BLaER1 (cell line): ENCODE measurements at regions not wholly inside any gene's neighbourhood (a gene's known extent, or its start where the extent isn't known, plus 50 kb on each side); places are given as distances from the start of the nearest gene placed in this dataset.

Source experiments
- H3K27ac ChIP-seq: shearing (Covaris generic); formaldehyde crosslinking; 2 replicates; pipeline ENCODE4 v1.8.1; 2022
- H3K27me3 ChIP-seq: shearing (Covaris generic); formaldehyde crosslinking; 2 replicates; pipeline ENCODE4 v1.8.1; 2022
- H3K36me3 ChIP-seq: shearing (Covaris generic); formaldehyde crosslinking; 2 replicates; pipeline ENCODE4 v1.8.1; 2022
- H3K4me1 ChIP-seq: shearing (Covaris generic); formaldehyde crosslinking; 2 replicates; pipeline ENCODE4 v1.8.1; 2022
- H3K4me2 ChIP-seq: shearing (Covaris generic); formaldehyde crosslinking; 2 replicates; pipeline ENCODE4 v1.8.1; 2022
- H3K4me3 ChIP-seq: shearing (Covaris generic); formaldehyde crosslinking; 2 replicates; pipeline ENCODE4 v1.8.1; 2022
- H3K9ac ChIP-seq: shearing (Covaris generic); formaldehyde crosslinking; 2 replicates; pipeline ENCODE4 v1.8.1; 2022
- H3K9me3 ChIP-seq: shearing (Covaris generic); formaldehyde crosslinking; 2 replicates; pipeline ENCODE4 v1.8.1; 2022
- H4K20me1 ChIP-seq: shearing (Covaris generic); formaldehyde crosslinking; 2 replicates; pipeline ENCODE4 v1.8.1; 2022
- Cebpa-rat ChIP-seq: shearing (Covaris generic); IDR thresholded peaks from 2 replicates; pipeline ENCODE4 v1.8.1; 2022

DNA sequence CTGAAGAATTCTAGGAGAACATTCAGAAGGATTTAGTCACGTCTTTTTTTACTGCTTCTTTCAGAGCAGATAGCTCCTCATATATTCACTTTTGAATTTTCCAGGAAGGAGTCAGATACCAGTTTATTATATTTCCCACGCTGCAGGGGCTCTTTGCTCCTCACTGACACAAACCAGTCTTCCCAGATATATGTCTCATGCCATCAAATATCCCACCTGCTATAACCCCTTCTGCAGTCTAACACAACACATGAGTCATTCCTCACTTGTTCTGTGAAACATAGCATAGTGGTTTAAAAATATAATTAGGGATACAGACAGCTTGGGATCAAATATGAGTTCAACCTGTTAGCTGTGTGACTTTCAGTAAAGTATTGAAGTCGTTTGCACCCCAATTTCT lies 251.7 kb upstream of the DPYD start:
- Histone ChIP-seq H3K9me3 (no peaks in the 10 kb centered on the region), H3K36me3 (no peaks in the 10 kb centered on the region), H4K20me1 (no peaks in the 10 kb centered on the region), H3K9ac (no peak overlapping the region), H3K27ac (no peak overlapping the region), H3K27me3 (no peaks in the 10 kb centered on the region), H3K4me2 (no peak overlapping the region), H3K4me3 (no peak overlapping the region), H3K4me1 (peaks cover 9% of the 10 kb centered on the region)
- TF ChIP-seq Cebpa-rat, result no peak

DNA sequence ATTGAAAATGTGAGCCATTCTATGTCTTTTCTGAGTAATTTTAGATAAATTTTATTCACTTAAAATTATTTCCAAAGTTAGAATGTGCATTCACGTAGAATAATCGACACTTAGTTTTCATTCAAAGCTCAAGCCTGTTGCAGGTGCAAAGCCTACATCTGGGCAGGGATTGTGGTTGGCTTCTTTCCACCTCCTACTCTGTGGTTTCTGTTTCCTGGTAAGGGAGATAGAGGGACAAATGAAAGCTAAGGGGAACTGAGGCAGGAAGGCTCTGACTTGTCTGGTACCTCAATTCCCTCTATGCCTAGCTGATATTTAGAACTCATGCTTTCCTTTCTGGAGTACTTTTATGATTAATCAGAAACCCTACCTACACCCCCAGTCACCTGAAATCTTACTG lies 251.2 kb upstream of the DPYD start:
- H3K36me3 ChIP-seq, result no peaks in the 10 kb centered on the region
- TF ChIP-seq Cebpa-rat, result no peak
- no peak overlapping the region for H3K27ac ChIP-seq
- H3K27me3 ChIP-seq, result no peaks in the 10 kb centered on the region
- peak overlapping the region; percentile 50 for H3K4me2 ChIP-seq
- H3K4me1 ChIP-seq, result peaks cover 9% of the 10 kb centered on the region
- no peak overlapping the region for H3K4me3 ChIP-seq
- H3K9ac ChIP-seq, result no peak overlapping the region
- H3K9me3 ChIP-seq, result no peaks in the 10 kb centered on the region
- H4K20me1 ChIP-seq, result no peaks in the 10 kb centered on the region

DNA sequence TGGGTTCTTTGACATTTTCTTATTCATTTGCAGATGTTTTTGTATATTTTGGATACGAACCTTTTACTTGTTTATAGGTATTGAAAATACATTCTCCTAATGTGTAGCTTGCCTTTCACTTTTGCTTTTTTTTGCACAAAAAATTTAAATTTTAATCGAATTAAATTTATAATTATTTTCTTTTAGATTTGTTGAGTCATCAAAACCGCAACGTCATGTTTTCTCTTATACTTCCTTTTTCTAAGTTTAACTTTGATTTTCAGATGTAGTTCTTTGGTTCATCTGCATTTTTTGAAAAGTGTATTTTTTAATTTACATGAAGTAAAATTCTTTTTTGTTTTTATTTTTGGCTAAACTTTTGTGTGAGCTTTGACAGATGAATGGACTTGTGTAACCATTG lies 243.7 kb upstream of the DPYD start:
- Histone ChIP-seq H3K9me3 (no peaks in the 10 kb centered on the region), H3K4me1 (no peaks in the 10 kb centered on the region), H3K36me3 (no peaks in the 10 kb centered on the region), H3K4me2 (no peak overlapping the region), H4K20me1 (no peaks in the 10 kb centered on the region), H3K4me3 (no peak overlapping the region), H3K9ac (no peak overlapping the region), H3K27me3 (no peaks in the 10 kb centered on the region), H3K27ac (no peak overlapping the region)
- no peak for TF ChIP-seq Cebpa-rat

DNA sequence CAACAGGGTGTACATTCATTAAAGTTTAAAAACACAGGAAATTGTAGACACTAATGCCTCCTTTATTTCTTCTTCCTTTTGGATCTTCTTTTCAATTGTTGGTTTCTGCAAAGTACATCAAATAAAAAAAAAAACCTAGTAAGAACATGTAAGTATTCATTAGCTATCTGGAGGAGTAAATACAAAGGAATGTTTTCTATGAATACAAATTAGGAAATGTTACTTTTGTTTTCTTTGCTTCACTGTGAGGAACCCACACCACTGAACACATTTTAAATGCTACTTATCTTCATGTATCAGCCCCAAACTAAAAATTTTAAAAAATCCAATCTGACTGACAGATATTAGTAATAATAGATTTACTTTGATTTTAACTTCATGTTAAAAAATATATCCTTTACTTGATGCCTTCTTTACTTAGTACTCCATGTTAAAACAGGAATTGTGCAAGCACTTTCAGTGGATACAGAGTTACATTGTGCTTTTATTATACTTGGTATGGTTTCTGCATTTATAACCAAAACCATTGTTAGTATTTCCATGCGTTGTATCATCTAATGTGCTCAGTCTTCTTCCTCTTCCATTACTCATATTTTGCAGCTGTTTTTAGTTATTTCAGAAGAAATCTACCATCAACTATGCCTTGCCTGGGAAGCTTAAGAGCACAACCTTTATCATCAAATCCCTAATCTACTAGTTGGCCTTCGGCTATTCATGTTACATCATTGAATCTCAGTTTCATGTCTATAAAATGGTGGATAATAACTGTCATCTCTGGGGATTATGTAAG lies 236.9 kb upstream of the DPYD start:
- Histone ChIP-seq H3K4me3 (no peak overlapping the region), H3K9ac (no peak overlapping the region), H3K27me3 (no peaks in the 10 kb centered on the region), H3K9me3 (no peaks in the 10 kb centered on the region), H3K4me2 (no peak overlapping the region), H3K4me1 (no peaks in the 10 kb centered on the region), H3K36me3 (no peaks in the 10 kb centered on the region), H3K27ac (no peak overlapping the region), H4K20me1 (no peaks in the 10 kb centered on the region)
- TF ChIP-seq Cebpa-rat, result no peak

DNA sequence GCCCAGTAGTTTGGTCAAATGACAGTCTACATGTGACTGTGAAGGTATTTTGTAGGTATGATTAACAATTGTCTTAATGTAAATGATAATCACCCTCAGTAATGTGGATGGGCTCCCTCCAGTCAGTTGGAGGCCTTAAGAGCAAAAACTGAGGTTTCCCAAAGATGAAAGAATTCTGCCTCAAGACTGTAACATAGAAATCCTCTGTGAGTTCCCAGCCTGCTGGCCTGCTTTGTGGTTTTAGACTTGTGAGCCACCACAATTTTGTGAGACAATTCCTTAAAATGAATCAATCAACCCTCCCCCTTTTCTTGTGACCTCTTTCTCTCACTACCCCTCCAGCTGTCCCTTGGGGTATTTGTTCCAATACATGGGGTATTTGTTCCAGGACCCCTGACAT lies 226.4 kb upstream of the DPYD start:
- no peak overlapping the region for H3K9ac ChIP-seq
- no peak overlapping the region for H3K4me3 ChIP-seq
- no peak overlapping the region for H3K27ac ChIP-seq
- no peak for TF ChIP-seq Cebpa-rat
- H3K4me1 ChIP-seq, result no peaks in the 10 kb centered on the region
- no peaks in the 10 kb centered on the region for H3K27me3 ChIP-seq
- H3K36me3 ChIP-seq, result no peaks in the 10 kb centered on the region
- no peaks in the 10 kb centered on the region for H4K20me1 ChIP-seq
- no peaks in the 10 kb centered on the region for H3K9me3 ChIP-seq
- no peak overlapping the region for H3K4me2 ChIP-seq

DNA sequence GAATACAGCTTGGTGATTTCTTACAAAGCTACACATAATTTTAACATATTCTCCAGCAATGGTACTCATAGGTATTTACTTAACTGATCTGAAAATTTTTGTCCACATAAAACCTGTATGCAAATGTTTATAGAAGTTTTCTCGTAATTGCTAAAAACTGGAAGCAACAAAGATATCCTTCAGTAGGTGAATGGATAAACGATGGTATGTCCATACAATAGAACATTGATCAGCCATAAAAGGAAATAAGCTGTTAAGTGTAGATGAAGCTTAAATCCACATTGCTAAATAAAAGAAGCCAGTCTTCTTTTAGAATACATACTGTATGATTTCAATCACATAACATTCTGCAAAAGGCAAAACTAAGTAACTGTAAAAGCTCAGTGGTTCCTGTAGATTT lies 224.8 kb upstream of the DPYD start:
- H3K27me3 ChIP-seq, result no peaks in the 10 kb centered on the region

DNA sequence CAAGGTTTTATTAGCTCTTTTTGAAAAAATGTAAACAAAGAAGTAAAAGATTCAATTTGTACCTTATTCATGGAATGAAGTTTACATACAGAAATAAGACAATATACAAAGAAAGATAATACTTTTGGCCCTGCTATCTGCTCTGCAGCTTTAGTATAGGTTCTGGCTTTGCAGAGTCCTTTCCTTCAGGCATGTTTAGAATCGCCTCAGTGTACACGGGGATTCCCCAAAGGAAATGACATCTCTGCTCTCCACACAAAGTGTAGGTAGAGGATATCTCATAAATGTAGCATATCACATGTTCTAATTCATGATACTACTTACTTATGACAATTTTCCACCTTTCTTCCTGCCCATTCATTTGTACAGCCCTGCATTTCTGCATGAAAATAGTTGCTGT lies 222.6 kb upstream of the DPYD start:
- no peak overlapping the region for H3K9ac ChIP-seq
- H3K36me3 ChIP-seq, result no peaks in the 10 kb centered on the region
- no peaks in the 10 kb centered on the region for H3K4me1 ChIP-seq
- H3K27me3 ChIP-seq, result no peaks in the 10 kb centered on the region
- TF ChIP-seq Cebpa-rat, result no peak
- no peaks in the 10 kb centered on the region for H4K20me1 ChIP-seq
- no peak overlapping the region for H3K4me3 ChIP-seq
- H3K4me2 ChIP-seq, result no peak overlapping the region
- no peak overlapping the region for H3K27ac ChIP-seq
- no peaks in the 10 kb centered on the region for H3K9me3 ChIP-seq

More for the DNA sequence above, 224.8 kb upstream of the DPYD start:
- no peaks in the 10 kb centered on the region for H4K20me1 ChIP-seq
- no peak overlapping the region for H3K4me3 ChIP-seq
- no peak overlapping the region for H3K4me2 ChIP-seq
- no peak for TF ChIP-seq Cebpa-rat
- H3K4me1 ChIP-seq, result no peaks in the 10 kb centered on the region
- H3K9me3 ChIP-seq, result no peaks in the 10 kb centered on the region
- no peak overlapping the region for H3K9ac ChIP-seq
- no peak overlapping the region for H3K27ac ChIP-seq
- no peaks in the 10 kb centered on the region for H3K36me3 ChIP-seq

DNA sequence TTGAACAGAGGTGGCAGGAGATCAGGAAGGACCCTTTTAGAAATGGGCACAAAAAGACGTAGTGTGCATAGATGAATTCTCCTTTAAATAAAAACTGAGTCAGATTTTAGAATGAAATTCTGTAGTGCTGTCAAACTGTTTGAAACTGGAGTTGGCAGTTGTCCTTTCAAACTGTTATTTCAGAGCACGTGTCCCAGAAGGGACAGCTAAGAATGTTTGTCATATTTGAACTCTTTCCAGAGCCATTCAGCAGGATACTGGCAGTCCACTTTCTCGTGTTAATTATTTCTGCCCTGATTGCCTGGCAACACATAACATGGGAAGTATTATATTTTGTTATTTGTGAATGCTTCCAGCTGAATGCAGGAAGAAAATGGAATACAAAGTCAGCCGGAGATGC lies 212.3 kb upstream of the DPYD start:
- no peak overlapping the region for H3K27ac ChIP-seq
- no peaks in the 10 kb centered on the region for H3K36me3 ChIP-seq
- TF ChIP-seq Cebpa-rat, result no peak
- no peak overlapping the region for H3K4me3 ChIP-seq
- no peaks in the 10 kb centered on the region for H4K20me1 ChIP-seq
- no peak overlapping the region for H3K9ac ChIP-seq
- no peak overlapping the region for H3K4me2 ChIP-seq
- no peaks in the 10 kb centered on the region for H3K4me1 ChIP-seq
- H3K27me3 ChIP-seq, result no peaks in the 10 kb centered on the region
- no peaks in the 10 kb centered on the region for H3K9me3 ChIP-seq

DNA sequence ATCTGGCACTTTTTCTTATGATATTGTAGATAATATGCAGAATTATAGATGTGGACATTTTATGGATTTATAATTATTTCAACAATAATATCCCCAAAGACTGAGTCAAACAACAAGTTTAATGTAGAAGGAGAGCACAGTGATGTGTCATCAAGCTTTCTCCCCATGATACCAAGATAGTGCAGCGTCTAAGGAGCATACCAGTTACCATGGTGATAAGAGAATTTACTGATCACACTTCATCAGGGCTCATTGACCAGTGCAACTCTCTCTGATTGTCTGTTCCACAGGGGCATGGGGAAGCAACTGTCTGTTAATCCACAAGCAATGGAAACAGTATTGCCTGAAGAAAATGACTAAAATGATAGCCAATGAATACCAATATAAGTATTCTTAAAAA lies 209.6 kb upstream of the DPYD start:
- H3K36me3 ChIP-seq, result no peaks in the 10 kb centered on the region
- H3K27ac ChIP-seq, result no peak overlapping the region
- H3K27me3 ChIP-seq, result no peaks in the 10 kb centered on the region
- H3K9ac ChIP-seq, result no peak overlapping the region
- no peaks in the 10 kb centered on the region for H3K4me1 ChIP-seq
- TF ChIP-seq Cebpa-rat, result no peak
- no peaks in the 10 kb centered on the region for H4K20me1 ChIP-seq
- H3K4me2 ChIP-seq, result no peak overlapping the region
- H3K4me3 ChIP-seq, result no peak overlapping the region
- no peaks in the 10 kb centered on the region for H3K9me3 ChIP-seq

DNA sequence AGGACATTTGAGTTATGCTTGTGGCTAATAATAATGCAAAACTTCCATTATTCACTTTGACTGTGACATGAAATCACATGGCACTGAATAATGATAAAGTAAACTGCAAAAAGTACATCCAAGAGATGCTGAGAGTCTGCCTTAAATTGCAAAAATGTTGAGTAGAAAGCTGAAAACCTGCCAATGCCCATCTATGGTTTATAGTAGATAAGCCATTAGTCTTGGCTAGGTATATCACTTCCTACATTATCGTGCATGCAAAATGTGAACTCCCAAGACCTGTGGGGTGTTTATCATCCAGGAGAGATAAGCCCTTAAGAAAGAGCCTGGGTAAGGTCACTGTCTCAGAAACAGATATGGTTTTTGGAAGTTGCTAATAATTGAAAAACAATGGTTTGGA lies 208.7 kb upstream of the DPYD start:
- H3K4me3 ChIP-seq, result no peak overlapping the region
- H3K27me3 ChIP-seq, result no peaks in the 10 kb centered on the region
- no peaks in the 10 kb centered on the region for H3K9me3 ChIP-seq
- H3K27ac ChIP-seq, result no peak overlapping the region
- no peak for TF ChIP-seq Cebpa-rat
- no peaks in the 10 kb centered on the region for H3K4me1 ChIP-seq
- H3K36me3 ChIP-seq, result no peaks in the 10 kb centered on the region
- no peaks in the 10 kb centered on the region for H4K20me1 ChIP-seq
- H3K4me2 ChIP-seq, result no peak overlapping the region
- no peak overlapping the region for H3K9ac ChIP-seq

DNA sequence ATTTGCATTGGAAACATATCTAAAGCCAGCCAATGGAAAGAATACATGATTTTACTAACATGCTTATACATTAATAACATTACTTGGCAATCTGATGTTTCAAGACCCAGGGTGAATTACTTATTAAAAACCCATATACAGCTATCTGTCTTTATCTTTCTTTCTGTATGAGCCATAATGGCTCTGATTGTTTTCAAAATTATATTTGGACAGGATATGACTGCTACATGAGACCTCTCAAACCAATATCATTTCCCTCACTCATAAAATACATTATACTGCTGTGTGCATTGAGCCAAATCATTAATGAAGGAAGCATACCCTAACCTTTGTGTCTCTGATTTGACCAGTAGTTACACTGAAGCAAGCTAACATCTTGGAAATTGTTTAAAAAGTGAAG lies 205.9 kb upstream of the DPYD start:
- Histone ChIP-seq H3K27ac (no peak overlapping the region), H3K27me3 (no peaks in the 10 kb centered on the region), H3K4me2 (no peak overlapping the region), H3K9ac (no peak overlapping the region), H4K20me1 (no peaks in the 10 kb centered on the region), H3K36me3 (no peaks in the 10 kb centered on the region), H3K4me3 (no peak overlapping the region), H3K4me1 (no peaks in the 10 kb centered on the region), H3K9me3 (no peaks in the 10 kb centered on the region)
- TF ChIP-seq Cebpa-rat, result no peak
